ENCODE measurements at regions not wholly inside any gene's neighbourhood (a gene's known extent, or its start where the extent isn't known, plus 50 kb on each side); places are given as distances from the start of the nearest gene placed in this dataset.

GRCh38 chr1:221343607-221344006 is 398.3 kb downstream of the DUSP10 start:
- DNase-seq: no peak
- no peaks in the 10 kb centered on the region for H3K36me3 Mint-ChIP-seq (ENCODE audit: insufficient read depth, unreplicated experiment)
- Histone ChIP-seq H3K9me3 (peaks cover 4% of the 10 kb centered on the region; the same call in 1 of the 2 replicates), H3K4me3 (ENCODE audit: low read depth, low read length) (no peak overlapping the region), H3K36me3 (ENCODE audit: control insufficient read depth, insufficient read depth, low read length) (no peaks in the 10 kb centered on the region), H3K27me3 (replicated peaks; ENCODE audit: control insufficient read depth, insufficient read depth, low read length) (no peaks in the 10 kb centered on the region), H3K4me1 (no peaks in the 10 kb centered on the region)
- peaks cover 6% of the 10 kb centered on the region for H3K9me3 Mint-ChIP-seq (ENCODE audit: unreplicated experiment)
- H3K27me3 Mint-ChIP-seq (ENCODE audit: insufficient read depth, unreplicated experiment): peaks cover 1% of the 10 kb centered on the region
- intact Hi-C loops (cut with micrococcal nuclease; ENCODE audit: unreplicated experiment): no loop called here
- H3K4me3 Mint-ChIP-seq (ENCODE audit: unreplicated experiment): no peak overlapping the region
- TF ChIP-seq CTCF (IDR thresholded peaks at IDR 0.05; ENCODE audit: insufficient read depth in 1 of 2, low read depth in 1 of 2, low read length in 1 of 2, severe bottlenecking in 1 of 2, unreplicated experiment in 1 of 2): no peak
- ChIA-PET CTCF (no interaction called here), POLR2A (no interaction called here)
- H3K27ac Mint-ChIP-seq (ENCODE audit: unreplicated experiment): no peak overlapping the region
- no TSS peak for BruUV-seq (replicated peaks)
- H3K4me1 Mint-ChIP-seq (ENCODE audit: low read depth, unreplicated experiment): no peaks in the 10 kb centered on the region

- H3K4me1 ChIP-seq: no peaks in the 10 kb centered on the region
- H3K9me3 ChIP-seq: peaks cover 4% of the 10 kb centered on the region; the same call in 1 of the 2 replicates
- no peak overlapping the region for H3K4me3 Mint-ChIP-seq (ENCODE audit: unreplicated experiment)
- no peak overlapping the region for H3K27ac Mint-ChIP-seq (ENCODE audit: unreplicated experiment)
- TF ChIP-seq CTCF (IDR thresholded peaks at IDR 0.05; ENCODE audit: insufficient read depth in 1 of 2, low read depth in 1 of 2, low read length in 1 of 2, severe bottlenecking in 1 of 2, unreplicated experiment in 1 of 2): no peak
- no peak for DNase-seq
- H3K4me3 ChIP-seq (ENCODE audit: low read depth, low read length): no peak overlapping the region
- no peaks in the 10 kb centered on the region for H3K36me3 ChIP-seq (ENCODE audit: control insufficient read depth, insufficient read depth, low read length)
- BruUV-seq (replicated peaks): no TSS peak
- no peaks in the 10 kb centered on the region for H3K9me3 Mint-ChIP-seq (ENCODE audit: unreplicated experiment)
- no peaks in the 10 kb centered on the region for H3K27me3 ChIP-seq (replicated peaks; ENCODE audit: control insufficient read depth, insufficient read depth, low read length)
- no peaks in the 10 kb centered on the region for H3K4me1 Mint-ChIP-seq (ENCODE audit: low read depth, unreplicated experiment)
- H3K27me3 Mint-ChIP-seq (ENCODE audit: insufficient read depth, unreplicated experiment): peaks cover 2% of the 10 kb centered on the region
- CTCF ChIA-PET: no interaction called here
- intact Hi-C loops (cut with micrococcal nuclease; ENCODE audit: unreplicated experiment): no loop called here
- POLR2A ChIA-PET: no interaction called here
- no peaks in the 10 kb centered on the region for H3K36me3 Mint-ChIP-seq (ENCODE audit: insufficient read depth, unreplicated experiment)
Measured at GRCh38 chr1:221344693-221345092, 397.2 kb downstream of the DUSP10 start.

- Mint-ChIP-seq H3K9me3 (ENCODE audit: unreplicated experiment) (no peaks in the 10 kb centered on the region), H3K4me1 (ENCODE audit: low read depth, unreplicated experiment) (no peaks in the 10 kb centered on the region), H3K36me3 (ENCODE audit: insufficient read depth, unreplicated experiment) (no peaks in the 10 kb centered on the region), H3K27me3 (ENCODE audit: insufficient read depth, unreplicated experiment) (peaks cover 2% of the 10 kb centered on the region), H3K4me3 (ENCODE audit: unreplicated experiment) (no peak overlapping the region), H3K27ac (ENCODE audit: unreplicated experiment) (no peak overlapping the region)
- no peak overlapping the region for H3K4me3 ChIP-seq (ENCODE audit: low read depth, low read length)
- no peak for DNase-seq
- H3K36me3 ChIP-seq (ENCODE audit: control insufficient read depth, insufficient read depth, low read length): no peaks in the 10 kb centered on the region
- no TSS peak for BruUV-seq (replicated peaks)
- TF ChIP-seq CTCF (IDR thresholded peaks at IDR 0.05; ENCODE audit: insufficient read depth in 1 of 2, low read depth in 1 of 2, low read length in 1 of 2, severe bottlenecking in 1 of 2, unreplicated experiment in 1 of 2): no peak
- CTCF ChIA-PET: no interaction called here
- no peaks in the 10 kb centered on the region for H3K4me1 ChIP-seq
- POLR2A ChIA-PET: no interaction called here
- H3K27me3 ChIP-seq (replicated peaks; ENCODE audit: control insufficient read depth, insufficient read depth, low read length): no peaks in the 10 kb centered on the region
- intact Hi-C loops (cut with micrococcal nuclease; ENCODE audit: unreplicated experiment): no loop called here
- H3K9me3 ChIP-seq: no peaks in the 10 kb centered on the region
Measured at GRCh38 chr1:221347706-221348105, 394.2 kb downstream of the DUSP10 start.

Data from Caco-2 (cell line).